HFF-Myc (cell line): ENCODE measurements at regions not wholly inside any gene's neighbourhood (a gene's known extent, or its start where the extent isn't known, plus 50 kb on each side); places are given as distances from the start of the nearest gene placed in this dataset.

Experiments
- DNase-seq: peaks from one replicate; pipeline ENCODE4 v3.0.0-alpha.2; 2011; ENCODE audit warnings: low read depth; ENCODE audit errors: extremely low read depth
- H3K4me3 ChIP-seq: replicated peaks from 2 replicates; pipeline ENCODE4 v1.5.1; 2011; ENCODE audit warnings: low read depth, mild to moderate bottlenecking, control low read depth, low read length
- CTCF ChIP-seq: IDR thresholded peaks from 2 replicates; pipeline ENCODE4 v1.5.1; 2012; ENCODE audit warnings: mild to moderate bottlenecking, low read depth, low read length, control low read depth; ENCODE audit errors: missing control alignments

- TF ChIP-seq CTCF, result no peak
- no peak for DNase-seq
- H3K4me3 ChIP-seq, result no peak overlapping the region
These were observed 525.0 kb downstream of the NR2F1-AS1 start for GRCh38 chr5:93055971-93056370.

GRCh38 chr5:93055561-93055960 lies 525.5 kb downstream of the NR2F1-AS1 start:
- no peak for DNase-seq
- no peak for TF ChIP-seq CTCF
- no peak overlapping the region for H3K4me3 ChIP-seq

GRCh38 chr5:93054424-93055163 lies 526.4 kb downstream of the NR2F1-AS1 start:
- DNase-seq, result no peak
- TF ChIP-seq CTCF, result no peak
- no peak overlapping the region for H3K4me3 ChIP-seq

GRCh38 chr5:93053825-93054224 lies 527.2 kb downstream of the NR2F1-AS1 start:
- no peak overlapping the region for H3K4me3 ChIP-seq
- no peak for TF ChIP-seq CTCF
- no peak for DNase-seq

- DNase-seq, result no peak
- TF ChIP-seq CTCF, result no peak
- H3K4me3 ChIP-seq, result no peak overlapping the region
These were observed 532.2 kb downstream of the NR2F1-AS1 start for GRCh38 chr5:93048858-93049257.

- no peak overlapping the region for H3K4me3 ChIP-seq
- no peak for DNase-seq
- no peak for TF ChIP-seq CTCF
These were observed 536.0 kb downstream of the NR2F1-AS1 start for GRCh38 chr5:93044859-93045666.
